ENCODE measurements at regions not wholly inside any gene's neighbourhood (a gene's known extent, or its start where the extent isn't known, plus 50 kb on each side); places are given as distances from the start of the nearest gene placed in this dataset.

DNA sequence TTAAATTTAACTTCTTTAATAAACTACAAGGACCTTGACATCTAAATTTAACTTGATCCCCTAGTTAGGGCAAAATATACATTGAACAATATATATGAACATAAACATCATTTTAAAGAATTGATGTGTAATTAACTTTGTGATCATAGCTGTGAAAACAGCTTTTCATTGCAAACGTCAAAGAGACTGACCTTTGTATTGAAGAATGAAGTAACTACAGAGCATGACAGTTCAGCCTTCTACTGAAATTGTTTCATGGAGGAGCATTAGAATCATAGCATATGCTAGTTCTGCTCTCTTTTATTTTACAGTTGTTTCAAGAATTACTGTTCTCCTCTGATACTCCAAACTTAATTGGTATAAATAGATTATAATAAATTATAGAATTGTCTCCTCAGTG is 123.4 kb upstream of the PRR20A start:
- Histone ChIP-seq H3K9ac (ENCODE audit: insufficient read depth, low read length) (no peak overlapping the region), H3K4me2 (ENCODE audit: extremely low read depth, insufficient read depth, low read length) (no peak overlapping the region), H3K79me2 (ENCODE audit: control insufficient read depth, insufficient read depth, low read length) (no peaks in the 10 kb centered on the region), H4K20me1 (ENCODE audit: control insufficient read depth, extremely low read depth, insufficient read depth, low read length) (no peaks in the 10 kb centered on the region), H3K4me3 (replicated peaks in 1 of 4; ENCODE audit: control extremely low read depth in 1 of 4, insufficient read depth in 1 of 4, low read depth in 3 of 4, low read length in 4 of 4) (no peak overlapping the region), H3K27ac (ENCODE audit: insufficient read depth, low read length) (no peak overlapping the region), H3K9me3 (ENCODE audit: control insufficient read depth, insufficient read depth, low read depth, low read length) (no peaks in the 10 kb centered on the region), H3K36me3 (ENCODE audit: control insufficient read depth, insufficient read depth, low read length) (no peaks in the 10 kb centered on the region), H3K27me3 (ENCODE audit: control insufficient read depth, insufficient read depth, low read length) (no peaks in the 10 kb centered on the region), H3K4me1 (ENCODE audit: control insufficient read depth, extremely low read depth, insufficient read depth, low read length) (no peaks in the 10 kb centered on the region), H2AFZ (ENCODE audit: low read length) (no peak overlapping the region)
- DNase-seq (ENCODE audit: low read depth in 2 of 2) = no peak
- TF ChIP-seq EZH2 (IDR thresholded peaks at IDR 0.05; ENCODE audit: low read length, missing control alignments) = no peak
- TF ChIP-seq, protein P1, sequence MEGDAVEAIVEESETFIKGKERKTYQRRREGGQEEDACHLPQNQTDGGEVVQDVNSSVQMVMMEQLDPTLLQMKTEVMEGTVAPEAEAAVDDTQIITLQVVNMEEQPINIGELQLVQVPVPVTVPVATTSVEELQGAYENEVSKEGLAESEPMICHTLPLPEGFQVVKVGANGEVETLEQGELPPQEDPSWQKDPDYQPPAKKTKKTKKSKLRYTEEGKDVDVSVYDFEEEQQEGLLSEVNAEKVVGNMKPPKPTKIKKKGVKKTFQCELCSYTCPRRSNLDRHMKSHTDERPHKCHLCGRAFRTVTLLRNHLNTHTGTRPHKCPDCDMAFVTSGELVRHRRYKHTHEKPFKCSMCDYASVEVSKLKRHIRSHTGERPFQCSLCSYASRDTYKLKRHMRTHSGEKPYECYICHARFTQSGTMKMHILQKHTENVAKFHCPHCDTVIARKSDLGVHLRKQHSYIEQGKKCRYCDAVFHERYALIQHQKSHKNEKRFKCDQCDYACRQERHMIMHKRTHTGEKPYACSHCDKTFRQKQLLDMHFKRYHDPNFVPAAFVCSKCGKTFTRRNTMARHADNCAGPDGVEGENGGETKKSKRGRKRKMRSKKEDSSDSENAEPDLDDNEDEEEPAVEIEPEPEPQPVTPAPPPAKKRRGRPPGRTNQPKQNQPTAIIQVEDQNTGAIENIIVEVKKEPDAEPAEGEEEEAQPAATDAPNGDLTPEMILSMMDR (conservative IDR thresholded peaks at IDR 0.05 in 1 of 2, IDR thresholded peaks at IDR 0.05 in 1 of 2; ENCODE audit: low read depth in 1 of 2, low read length in 2 of 2) = no peak

DNA sequence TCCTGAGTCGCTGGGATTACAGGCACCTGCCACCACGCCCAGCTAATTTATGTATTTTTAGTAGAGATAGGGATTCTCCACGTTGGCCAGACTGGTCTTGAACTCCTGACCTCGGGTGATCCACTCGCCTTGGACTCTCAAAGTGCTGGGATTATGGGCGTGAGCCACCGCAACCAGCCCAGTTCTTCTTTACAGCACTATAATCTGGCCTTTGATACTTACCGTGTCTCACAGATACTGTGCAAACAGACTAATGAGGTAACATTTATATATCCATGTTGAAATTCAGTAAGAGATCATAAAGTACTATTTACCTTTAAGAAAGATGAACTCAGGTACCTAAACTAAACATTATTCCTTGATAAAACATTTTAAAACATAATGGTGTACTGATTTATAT is 121.8 kb upstream of the PRR20A start:
- no peaks in the 10 kb centered on the region for H3K4me1 ChIP-seq (ENCODE audit: control insufficient read depth, extremely low read depth, insufficient read depth, low read length)
- H3K9me3 ChIP-seq (ENCODE audit: control insufficient read depth, insufficient read depth, low read depth, low read length) = no peaks in the 10 kb centered on the region
- no peak overlapping the region for H3K9ac ChIP-seq (ENCODE audit: insufficient read depth, low read length)
- H4K20me1 ChIP-seq (ENCODE audit: control insufficient read depth, extremely low read depth, insufficient read depth, low read length) = no peaks in the 10 kb centered on the region
- H3K36me3 ChIP-seq (ENCODE audit: control insufficient read depth, insufficient read depth, low read length) = no peaks in the 10 kb centered on the region
- no peak overlapping the region for H3K4me3 ChIP-seq (replicated peaks in 1 of 4; ENCODE audit: control extremely low read depth in 1 of 4, insufficient read depth in 1 of 4, low read depth in 3 of 4, low read length in 4 of 4)
- H3K27me3 ChIP-seq (ENCODE audit: control insufficient read depth, insufficient read depth, low read length) = no peaks in the 10 kb centered on the region
- no peaks in the 10 kb centered on the region for H3K79me2 ChIP-seq (ENCODE audit: control insufficient read depth, insufficient read depth, low read length)
- no peak overlapping the region for H2AFZ ChIP-seq (ENCODE audit: low read length)
- no peak for TF ChIP-seq EZH2 (IDR thresholded peaks at IDR 0.05; ENCODE audit: low read length, missing control alignments)
- TF ChIP-seq, protein P1 (conservative IDR thresholded peaks at IDR 0.05 in 1 of 2, IDR thresholded peaks at IDR 0.05 in 1 of 2; ENCODE audit: low read depth in 1 of 2, low read length in 2 of 2) = no peak
- H3K27ac ChIP-seq (ENCODE audit: insufficient read depth, low read length) = no peak overlapping the region
- H3K4me2 ChIP-seq (ENCODE audit: extremely low read depth, insufficient read depth, low read length) = no peak overlapping the region
- no peak for DNase-seq (ENCODE audit: low read depth in 2 of 2)

DNA sequence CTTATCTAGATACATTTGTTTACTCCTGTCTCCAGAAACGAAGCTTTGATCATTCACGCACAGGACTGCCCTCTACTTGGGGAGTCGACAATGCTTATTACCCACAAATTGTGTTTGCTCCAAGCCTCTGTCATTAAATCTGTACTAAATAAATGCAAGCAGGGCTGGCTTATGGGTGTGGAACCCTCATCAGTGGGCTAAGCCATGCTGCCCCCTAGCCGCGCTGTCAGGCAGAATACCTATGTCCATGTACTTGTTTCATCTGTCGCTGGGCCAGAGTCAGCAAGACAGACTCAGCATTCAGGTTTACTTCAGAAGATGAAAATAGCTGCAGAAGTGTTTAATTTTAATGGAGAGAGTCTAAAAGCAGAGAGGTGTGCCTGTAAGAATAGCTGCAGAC is 110.0 kb upstream of the PRR20A start:
- H3K4me1 ChIP-seq (ENCODE audit: control insufficient read depth, extremely low read depth, insufficient read depth, low read length) = no peaks in the 10 kb centered on the region
- H3K4me2 ChIP-seq (ENCODE audit: extremely low read depth, insufficient read depth, low read length) = no peak overlapping the region
- no peaks in the 10 kb centered on the region for H4K20me1 ChIP-seq (ENCODE audit: control insufficient read depth, extremely low read depth, insufficient read depth, low read length)
- no peaks in the 10 kb centered on the region for H3K36me3 ChIP-seq (ENCODE audit: control insufficient read depth, insufficient read depth, low read length)
- no peak for DNase-seq (ENCODE audit: low read depth in 2 of 2)
- no peak overlapping the region for H3K4me3 ChIP-seq (replicated peaks in 1 of 4; ENCODE audit: control extremely low read depth in 1 of 4, insufficient read depth in 1 of 4, low read depth in 3 of 4, low read length in 4 of 4)
- H3K79me2 ChIP-seq (ENCODE audit: control insufficient read depth, insufficient read depth, low read length) = no peaks in the 10 kb centered on the region
- H3K27ac ChIP-seq (ENCODE audit: insufficient read depth, low read length) = no peak overlapping the region
- H3K9me3 ChIP-seq (ENCODE audit: control insufficient read depth, insufficient read depth, low read depth, low read length) = no peaks in the 10 kb centered on the region
- TF ChIP-seq EZH2 (IDR thresholded peaks at IDR 0.05; ENCODE audit: low read length, missing control alignments) = no peak
- TF ChIP-seq, protein P1 (conservative IDR thresholded peaks at IDR 0.05 in 1 of 2, IDR thresholded peaks at IDR 0.05 in 1 of 2; ENCODE audit: low read depth in 1 of 2, low read length in 2 of 2) = no peak
- no peaks in the 10 kb centered on the region for H3K27me3 ChIP-seq (ENCODE audit: control insufficient read depth, insufficient read depth, low read length)
- no peak overlapping the region for H3K9ac ChIP-seq (ENCODE audit: insufficient read depth, low read length)
- H2AFZ ChIP-seq (ENCODE audit: low read length) = no peak overlapping the region
